ENCODE measurements at regions not wholly inside any gene's neighbourhood (a gene's known extent, or its start where the extent isn't known, plus 50 kb on each side); places are given as distances from the start of the nearest gene placed in this dataset.
"Not testable (repeated sequence)": the region's sequence is repeated elsewhere in the genome, so short reads cannot be mapped to it uniquely, and the experiment has no call there.

GRCh38 chr10:77740396-77740795, 102.8 kb upstream of the KCNMA1 start:
- H3K27me3 ChIP-seq, DNase-seq, H3K36me3 ChIP-seq, H3K4me3 ChIP-seq: not testable (repeated sequence)
- H3K9me3 ChIP-seq: peaks cover 16% of the 10 kb centered on the region

GRCh38 chr10:77738496-77739158, 101.0 kb upstream of the KCNMA1 start:
- peaks cover 16% of the 10 kb centered on the region for H3K9me3 ChIP-seq
- H3K4me3 ChIP-seq: no peak overlapping the region
- no peak for DNase-seq
- no peaks in the 10 kb centered on the region for H3K36me3 ChIP-seq
- no peaks in the 10 kb centered on the region for H3K27me3 ChIP-seq

GRCh38 chr10:77737608-77738007, 100.0 kb upstream of the KCNMA1 start:
- no peaks in the 10 kb centered on the region for H3K27me3 ChIP-seq
- no peaks in the 10 kb centered on the region for H3K36me3 ChIP-seq
- H3K9me3 ChIP-seq: peaks cover 16% of the 10 kb centered on the region
- DNase-seq: no peak
- no peak overlapping the region for H3K4me3 ChIP-seq

- not testable (repeated sequence) for H3K9me3 ChIP-seq, DNase-seq, H3K27me3 ChIP-seq, H3K4me3 ChIP-seq, H3K36me3 ChIP-seq
These were observed 97.5 kb upstream of the KCNMA1 start for GRCh38 chr10:77735136-77735535.

GRCh38 chr10:77732213-77733003, 94.8 kb upstream of the KCNMA1 start:
- Histone ChIP-seq H3K27me3 (no peaks in the 10 kb centered on the region), H3K36me3 (no peaks in the 10 kb centered on the region), H3K9me3 (no peaks in the 10 kb centered on the region), H3K4me3 (no peak overlapping the region)
- DNase-seq: no peak

- no peak for DNase-seq
- H3K36me3 ChIP-seq: no peaks in the 10 kb centered on the region
- H3K27me3 ChIP-seq: no peaks in the 10 kb centered on the region
- H3K4me3 ChIP-seq: no peak overlapping the region
- H3K9me3 ChIP-seq: no peaks in the 10 kb centered on the region
These were observed 89.9 kb upstream of the KCNMA1 start for GRCh38 chr10:77727481-77727880.

- H3K4me3 ChIP-seq: no peak overlapping the region
- H3K27me3 ChIP-seq: no peaks in the 10 kb centered on the region
- no peaks in the 10 kb centered on the region for H3K9me3 ChIP-seq
- no peaks in the 10 kb centered on the region for H3K36me3 ChIP-seq
- DNase-seq: no peak
These were observed 89.1 kb upstream of the KCNMA1 start for GRCh38 chr10:77726732-77727131.

GRCh38 chr10:77726301-77726700, 88.7 kb upstream of the KCNMA1 start:
- no peaks in the 10 kb centered on the region for H3K27me3 ChIP-seq
- H3K9me3 ChIP-seq: no peaks in the 10 kb centered on the region
- DNase-seq: no peak
- no peak overlapping the region for H3K4me3 ChIP-seq
- no peaks in the 10 kb centered on the region for H3K36me3 ChIP-seq

- Histone ChIP-seq H3K4me3 (no peak overlapping the region), H3K9me3 (no peaks in the 10 kb centered on the region; the same call in 1 of the 2 replicates), H3K27me3 (no peaks in the 10 kb centered on the region), H3K36me3 (no peaks in the 10 kb centered on the region)
- no peak for DNase-seq
These were observed 87.2 kb upstream of the KCNMA1 start for GRCh38 chr10:77724820-77725219.

GRCh38 chr10:77723376-77723775, 85.8 kb upstream of the KCNMA1 start:
- Histone ChIP-seq H3K36me3 (no peaks in the 10 kb centered on the region), H3K4me3 (no peak overlapping the region), H3K9me3 (no peaks in the 10 kb centered on the region; the same call in 1 of the 2 replicates), H3K27me3 (no peaks in the 10 kb centered on the region)
- DNase-seq: no peak

- DNase-seq, H3K27me3 ChIP-seq, H3K4me3 ChIP-seq, H3K36me3 ChIP-seq, H3K9me3 ChIP-seq: not testable (repeated sequence)
These were observed 85.3 kb upstream of the KCNMA1 start for GRCh38 chr10:77722956-77723355.

- no peak overlapping the region for H3K4me3 ChIP-seq
- H3K27me3 ChIP-seq: no peaks in the 10 kb centered on the region
These were observed 84.2 kb upstream of the KCNMA1 start for GRCh38 chr10:77721815-77722214.

GRCh38 chr10:77718957-77719356, 81.3 kb upstream of the KCNMA1 start:
- no peak for DNase-seq
- Histone ChIP-seq H3K36me3 (no peaks in the 10 kb centered on the region), H3K9me3 (no peaks in the 10 kb centered on the region; the same call in 1 of the 2 replicates), H3K27me3 (no peaks in the 10 kb centered on the region), H3K4me3 (no peak overlapping the region)

More at GRCh38 chr10:77721815-77722214, 84.2 kb upstream of the KCNMA1 start:
- Histone ChIP-seq H3K36me3 (no peaks in the 10 kb centered on the region), H3K9me3 (no peaks in the 10 kb centered on the region; the same call in 1 of the 2 replicates)
- DNase-seq: no peak

- H3K4me3 ChIP-seq, DNase-seq, H3K27me3 ChIP-seq, H3K36me3 ChIP-seq, H3K9me3 ChIP-seq: not testable (repeated sequence)
These were observed 80.7 kb upstream of the KCNMA1 start for GRCh38 chr10:77718312-77718711.

GRCh38 chr10:77717336-77717735, 79.7 kb upstream of the KCNMA1 start:
- Histone ChIP-seq H3K4me3 (no peak overlapping the region), H3K27me3 (no peaks in the 10 kb centered on the region), H3K36me3 (no peaks in the 10 kb centered on the region), H3K9me3 (no peaks in the 10 kb centered on the region; the same call in 1 of the 2 replicates)
- DNase-seq: no peak

GRCh38 chr10:77716458-77717317, 79.1 kb upstream of the KCNMA1 start:
- DNase-seq: no peak
- H3K36me3 ChIP-seq: no peaks in the 10 kb centered on the region
- no peaks in the 10 kb centered on the region; the same call in 1 of the 2 replicates for H3K9me3 ChIP-seq
- no peak overlapping the region for H3K4me3 ChIP-seq
- H3K27me3 ChIP-seq: no peaks in the 10 kb centered on the region

GRCh38 chr10:77715536-77715935, 77.9 kb upstream of the KCNMA1 start:
- no peaks in the 10 kb centered on the region; the same call in 1 of the 2 replicates for H3K9me3 ChIP-seq
- DNase-seq: no peak
- no peaks in the 10 kb centered on the region for H3K36me3 ChIP-seq
- no peak overlapping the region for H3K4me3 ChIP-seq
- no peaks in the 10 kb centered on the region for H3K27me3 ChIP-seq
